ENCODE measurements at regions not wholly inside any gene's neighbourhood (a gene's known extent, or its start where the extent isn't known, plus 50 kb on each side); places are given as distances from the start of the nearest gene placed in this dataset.

GRCh38 chr7:18116661-18117060, 89.0 kb upstream of the PRPS1L1 start:
- ChIA-PET POLR2A (no interaction called here), RAD21 (ENCODE audit: unreplicated experiment) (no interaction called here)
- ATAC-seq: no peak

More at GRCh38 chr7:18116661-18117060, 89.0 kb upstream of the PRPS1L1 start:
- H3K4me1 ChIP-seq (ENCODE audit: control insufficient read depth, insufficient read depth, low read length): no peaks in the 10 kb centered on the region
- CTCF ChIA-PET: interaction anchor here (0.6 kb wide), 1 partner anchor 68 kb away, joined by 3 read pairs; no protein-coding TSS in a partner anchor
- no TSS peak for BruUV-seq (replicated peaks)
- H4K20me1 ChIP-seq (ENCODE audit: control insufficient read depth, insufficient read depth): no peaks in the 10 kb centered on the region
- no peak for TF ChIP-seq FOXK2 (IDR thresholded peaks at IDR 0.05)
- no peak for TF ChIP-seq SUPT20H (IDR thresholded peaks at IDR 0.05; ENCODE audit: borderline replicate concordance, control insufficient read depth, low read depth, low read length)
- no peak for TF ChIP-seq ZBTB33 (IDR thresholded peaks at IDR 0.05)
- no peak for TF ChIP-seq SMC3 (IDR thresholded peaks at IDR 0.05; ENCODE audit: borderline replicate concordance, low read length)
- TF ChIP-seq MYC (IDR thresholded peaks at IDR 0.05; ENCODE audit: insufficient read depth, insufficient read length, insufficient replicate concordance, low read length, severe bottlenecking): no peak
- no peak for TF ChIP-seq YBX1 (IDR thresholded peaks at IDR 0.05)
- no peak for TF ChIP-seq WRNIP1 (IDR thresholded peaks at IDR 0.05; ENCODE audit: borderline replicate concordance, low read depth, low read length)
- TF ChIP-seq SIN3A (IDR thresholded peaks at IDR 0.05; ENCODE audit: low read depth, low read length): no peak
- no peak for TF ChIP-seq BHLHE40 (IDR thresholded peaks at IDR 0.05; ENCODE audit: borderline replicate concordance in 1 of 2, low read depth in 2 of 2, low read length in 1 of 2)
- FAIRE-seq: no peak
- no peak overlapping the region for H3K27ac ChIP-seq (ENCODE audit: control insufficient read depth, insufficient read depth)
- no peak for DNase-seq (ENCODE audit: low read depth, low spot score)
- 100% methylated on average over 1 of the region's 1 CpG for WGBS (ENCODE audit: insufficient coverage, insufficient replicate concordance, low lambda C conversion rate, missing lambda C conversion rate)
- H3K4me3 ChIP-seq: no peak overlapping the region
- in situ Hi-C loops (cut with MboI) (no loop called here), intact Hi-C loops (cut with micrococcal nuclease; ENCODE audit: unreplicated experiment) (no loop called here)
- no peaks in the 10 kb centered on the region for H3K9me3 ChIP-seq (replicated peaks; ENCODE audit: control insufficient read depth, insufficient read depth, low read length)
- H3K36me3 ChIP-seq (ENCODE audit: control insufficient read depth in 2 of 2, insufficient read depth in 2 of 2, low read length in 1 of 2): no peaks in the 10 kb centered on the region
- no peak overlapping the region for H2AFZ ChIP-seq (ENCODE audit: control insufficient read depth, low read depth, low read length)
- H3K4me2 ChIP-seq (ENCODE audit: control insufficient read depth, insufficient read depth): no peak overlapping the region
- H3K79me2 ChIP-seq (ENCODE audit: control insufficient read depth, insufficient read depth, low read length): no peaks in the 10 kb centered on the region
- SMC1A ChIA-PET (ENCODE audit: uncharacterized antibody, unreplicated experiment): no interaction called here
- H3K9ac ChIP-seq (ENCODE audit: control insufficient read depth, insufficient read depth, low read length): no peak overlapping the region
- H3K27me3 ChIP-seq (replicated peaks in 1 of 2; ENCODE audit: control insufficient read depth in 2 of 2, insufficient read depth in 2 of 2, low read length in 1 of 2): 0 out of 4 replicates have a peak, but pooled peaks cover 0 to 2% of the 10 kb centered on the region in 2 experiments
